ENCODE measurements at regions not wholly inside any gene's neighbourhood (a gene's known extent, or its start where the extent isn't known, plus 50 kb on each side); places are given as distances from the start of the nearest gene placed in this dataset.

DNA sequence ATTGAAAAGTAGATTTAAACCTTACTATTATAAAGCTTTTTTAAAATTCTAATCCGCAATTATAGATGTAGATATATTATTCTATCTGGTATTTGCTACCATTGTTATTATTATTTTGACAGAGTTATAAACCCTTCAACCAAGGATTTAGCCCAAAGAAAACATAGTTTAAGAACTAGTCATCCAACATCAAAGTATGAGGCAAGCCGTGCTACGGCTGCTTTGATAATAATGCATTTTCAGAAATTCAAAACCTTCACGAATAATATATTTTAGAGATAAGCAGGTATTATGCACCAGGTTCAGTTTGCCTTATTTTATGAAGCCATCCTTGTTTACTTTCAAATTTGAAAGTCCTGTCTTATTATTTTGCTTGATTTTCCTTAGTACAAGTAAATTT lies 1501.7 kb downstream of the RAPGEF2 start:
- DNase-seq (ENCODE audit: low read depth, low spot score) (no peak), ATAC-seq (no peak)
- Histone ChIP-seq H3K27ac (ENCODE audit: low read length) (no peak overlapping the region), H3K4me3 (ENCODE audit: low read depth in 2 of 2, low read length in 2 of 2) (no peak overlapping the region), H3K36me3 (ENCODE audit: control insufficient read depth, insufficient read depth, low read length) (no peaks in the 10 kb centered on the region), H3K27me3 (ENCODE audit: control insufficient read depth, insufficient read depth, low read length) (no peaks in the 10 kb centered on the region), H3K4me1 (ENCODE audit: control insufficient read depth, insufficient read depth, low read length) (no peaks in the 10 kb centered on the region), H3K9me3 (ENCODE audit: control insufficient read depth, insufficient read depth, low read depth, low read length) (no peaks in the 10 kb centered on the region)
- intact Hi-C loops (cut with micrococcal nuclease; ENCODE audit: unreplicated experiment), result no loop called here
- TF ChIP-seq TCF7L2 (IDR thresholded peaks at IDR 0.05; ENCODE audit: low read depth, low read length) (no peak), POLR2AphosphoS5 (IDR thresholded peaks at IDR 0.05; ENCODE audit: low read depth, low read length) (no peak), SIN3A (IDR thresholded peaks at IDR 0.05; ENCODE audit: borderline replicate concordance, insufficient read depth, low read depth, low read length) (no peak)
- TF ChIP-seq, protein P1, sequence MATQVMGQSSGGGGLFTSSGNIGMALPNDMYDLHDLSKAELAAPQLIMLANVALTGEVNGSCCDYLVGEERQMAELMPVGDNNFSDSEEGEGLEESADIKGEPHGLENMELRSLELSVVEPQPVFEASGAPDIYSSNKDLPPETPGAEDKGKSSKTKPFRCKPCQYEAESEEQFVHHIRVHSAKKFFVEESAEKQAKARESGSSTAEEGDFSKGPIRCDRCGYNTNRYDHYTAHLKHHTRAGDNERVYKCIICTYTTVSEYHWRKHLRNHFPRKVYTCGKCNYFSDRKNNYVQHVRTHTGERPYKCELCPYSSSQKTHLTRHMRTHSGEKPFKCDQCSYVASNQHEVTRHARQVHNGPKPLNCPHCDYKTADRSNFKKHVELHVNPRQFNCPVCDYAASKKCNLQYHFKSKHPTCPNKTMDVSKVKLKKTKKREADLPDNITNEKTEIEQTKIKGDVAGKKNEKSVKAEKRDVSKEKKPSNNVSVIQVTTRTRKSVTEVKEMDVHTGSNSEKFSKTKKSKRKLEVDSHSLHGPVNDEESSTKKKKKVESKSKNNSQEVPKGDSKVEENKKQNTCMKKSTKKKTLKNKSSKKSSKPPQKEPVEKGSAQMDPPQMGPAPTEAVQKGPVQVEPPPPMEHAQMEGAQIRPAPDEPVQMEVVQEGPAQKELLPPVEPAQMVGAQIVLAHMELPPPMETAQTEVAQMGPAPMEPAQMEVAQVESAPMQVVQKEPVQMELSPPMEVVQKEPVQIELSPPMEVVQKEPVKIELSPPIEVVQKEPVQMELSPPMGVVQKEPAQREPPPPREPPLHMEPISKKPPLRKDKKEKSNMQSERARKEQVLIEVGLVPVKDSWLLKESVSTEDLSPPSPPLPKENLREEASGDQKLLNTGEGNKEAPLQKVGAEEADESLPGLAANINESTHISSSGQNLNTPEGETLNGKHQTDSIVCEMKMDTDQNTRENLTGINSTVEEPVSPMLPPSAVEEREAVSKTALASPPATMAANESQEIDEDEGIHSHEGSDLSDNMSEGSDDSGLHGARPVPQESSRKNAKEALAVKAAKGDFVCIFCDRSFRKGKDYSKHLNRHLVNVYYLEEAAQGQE (IDR thresholded peaks at IDR 0.05; ENCODE audit: insufficient read depth in 1 of 2, low read depth in 2 of 2, low read length in 1 of 2), result no peak
- TF ChIP-seq, protein P2, sequence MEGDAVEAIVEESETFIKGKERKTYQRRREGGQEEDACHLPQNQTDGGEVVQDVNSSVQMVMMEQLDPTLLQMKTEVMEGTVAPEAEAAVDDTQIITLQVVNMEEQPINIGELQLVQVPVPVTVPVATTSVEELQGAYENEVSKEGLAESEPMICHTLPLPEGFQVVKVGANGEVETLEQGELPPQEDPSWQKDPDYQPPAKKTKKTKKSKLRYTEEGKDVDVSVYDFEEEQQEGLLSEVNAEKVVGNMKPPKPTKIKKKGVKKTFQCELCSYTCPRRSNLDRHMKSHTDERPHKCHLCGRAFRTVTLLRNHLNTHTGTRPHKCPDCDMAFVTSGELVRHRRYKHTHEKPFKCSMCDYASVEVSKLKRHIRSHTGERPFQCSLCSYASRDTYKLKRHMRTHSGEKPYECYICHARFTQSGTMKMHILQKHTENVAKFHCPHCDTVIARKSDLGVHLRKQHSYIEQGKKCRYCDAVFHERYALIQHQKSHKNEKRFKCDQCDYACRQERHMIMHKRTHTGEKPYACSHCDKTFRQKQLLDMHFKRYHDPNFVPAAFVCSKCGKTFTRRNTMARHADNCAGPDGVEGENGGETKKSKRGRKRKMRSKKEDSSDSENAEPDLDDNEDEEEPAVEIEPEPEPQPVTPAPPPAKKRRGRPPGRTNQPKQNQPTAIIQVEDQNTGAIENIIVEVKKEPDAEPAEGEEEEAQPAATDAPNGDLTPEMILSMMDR (IDR thresholded peaks at IDR 0.05), result no peak
- in situ Hi-C loops (cut with HindIII; ENCODE audit: low pct_unique_long_range_greater_than_20kb, low sequenced_read_pairs), result no loop called here
- CTCF ChIA-PET, result no interaction called here
- POLR2A ChIA-PET, result no interaction called here
- no TSS peak for BruUV-seq (replicated peaks)

DNA sequence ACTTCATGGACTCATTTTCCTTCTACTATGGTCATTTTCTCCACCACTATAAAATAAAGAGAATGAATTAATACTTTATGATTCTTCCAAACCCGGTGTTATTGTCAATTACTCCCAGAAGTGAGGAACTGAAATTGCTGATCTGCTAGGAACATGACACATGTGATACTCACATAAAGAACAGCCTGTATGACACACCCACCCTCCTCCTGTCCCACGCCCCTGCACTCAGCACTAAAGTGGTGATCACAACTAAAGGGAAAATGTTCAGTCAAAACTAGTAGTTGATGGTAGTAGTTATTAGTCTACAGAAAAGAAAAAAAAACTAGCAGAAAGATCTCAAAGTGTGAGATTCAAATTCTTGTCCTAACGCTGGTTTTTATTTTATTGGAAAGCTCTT lies 1508.3 kb downstream of the RAPGEF2 start:
- DNase-seq (ENCODE audit: low read depth, low spot score) (no peak), ATAC-seq (no peak)
- POLR2A ChIA-PET, result no interaction called here
- CTCF ChIA-PET, result no interaction called here
- intact Hi-C loops (cut with micrococcal nuclease; ENCODE audit: unreplicated experiment) (no loop called here), in situ Hi-C loops (cut with HindIII; ENCODE audit: low pct_unique_long_range_greater_than_20kb, low sequenced_read_pairs) (no loop called here)
- H3K4me3 ChIP-seq (ENCODE audit: low read depth in 2 of 2, low read length in 2 of 2), result no peak overlapping the region
- TF ChIP-seq, protein P1 (IDR thresholded peaks at IDR 0.05; ENCODE audit: insufficient read depth in 1 of 2, low read depth in 2 of 2, low read length in 1 of 2), result no peak
- TF ChIP-seq TCF7L2 (IDR thresholded peaks at IDR 0.05; ENCODE audit: low read depth, low read length), result no peak
- no peak for TF ChIP-seq SIN3A (IDR thresholded peaks at IDR 0.05; ENCODE audit: borderline replicate concordance, insufficient read depth, low read depth, low read length)
- no peak for TF ChIP-seq POLR2AphosphoS5 (IDR thresholded peaks at IDR 0.05; ENCODE audit: low read depth, low read length)
- TF ChIP-seq, protein P2 (IDR thresholded peaks at IDR 0.05), result no peak
- no TSS peak for BruUV-seq (replicated peaks)
- no peaks in the 10 kb centered on the region for H3K9me3 ChIP-seq (ENCODE audit: control insufficient read depth, insufficient read depth, low read depth, low read length)
- H3K4me1 ChIP-seq (ENCODE audit: control insufficient read depth, insufficient read depth, low read length), result no peaks in the 10 kb centered on the region
- no peaks in the 10 kb centered on the region for H3K27me3 ChIP-seq (ENCODE audit: control insufficient read depth, insufficient read depth, low read length)
- no peaks in the 10 kb centered on the region for H3K36me3 ChIP-seq (ENCODE audit: control insufficient read depth, insufficient read depth, low read length)
- H3K27ac ChIP-seq (ENCODE audit: low read length), result no peak overlapping the region

Data from Panc1 (cell line).